Ovary (tissue), 7 donors: ENCODE measurements at regions not wholly inside any gene's neighbourhood (a gene's known extent, or its start where the extent isn't known, plus 50 kb on each side); places are given as distances from the start of the nearest gene placed in this dataset.
"Not testable (repeated sequence)": the region's sequence is repeated elsewhere in the genome, so short reads cannot be mapped to it uniquely, and the experiment has no call there.

Experiments
- DNase-seq, 5 donors: peaks; one replicate each; pipeline ENCODE4 v3.0.0-alpha.2; 2019 to 2020
- H3K27ac ChIP-seq, 2 donors: fragments of 200-600 bp; one replicate each; pipeline versions ENCODE4 v1.5.1 to v1.8.0; 2019 to 2022
- H3K27me3 ChIP-seq: fragments of 200-600 bp; one replicate; pipeline ENCODE4 v1.8.0; 2022
- H3K36me3 ChIP-seq: fragments of 200-600 bp; sonication (generic); one replicate; pipeline ENCODE4 v1.5.1; 2019
- H3K4me1 ChIP-seq: one replicate; pipeline ENCODE4 v1.8.1; 2013; ENCODE audit warnings: mild to moderate bottlenecking, moderate library complexity; ENCODE audit not compliant: insufficient read depth
- H3K4me3 ChIP-seq: fragments of 200-600 bp; sonication (generic); one replicate; pipeline ENCODE4 v1.5.1; 2017
- H3K9me3 ChIP-seq, 2 donors: fragments of 200-600 bp in 1 of 2; sonication (generic) in 1 of 2; one replicate each; pipeline versions ENCODE4 v1.5.1 to v1.8.1; 2013 to 2019; ENCODE audit warnings: mild to moderate bottlenecking in 1 of 2, moderate library complexity in 1 of 2
- EP300 ChIP-seq: sonication (generic); formaldehyde crosslinking; IDR thresholded peaks from one replicate; pipeline ENCODE4 v1.6.1; 2017; ENCODE audit warnings: antibody characterized with exemption
- POLR2A ChIP-seq: fragments of 450-650 bp; IDR thresholded peaks from one replicate; pipeline ENCODE4 v1.6.1; 2017; ENCODE audit warnings: antibody characterized with exemption, mild to moderate bottlenecking, moderate library complexity
- WGBS, 3 donors: extraction: QIAGEN DNeasy Blood & Tissue Kit in 1 of 3; methylation state at CpG; one replicate each; pipeline versions ENCODE4 v1.1.5 to v1.1.7; 2013 to 2017; 5-methylcytosine and 5-hydroxymethylcytosine counted together
- intact Hi-C, 4 donors: fragments of 100-400 bp; cut with DNase I; formaldehyde crosslinking; loops; one replicate each; pipeline versions ENCODE4 v1.11.0 to v1.15.1; 2022 to 2023
- TF ChIP-seq, protein P1 (sequence below), 3 donors: fragments of 450-650 bp in 2 of 3; fragments of 200-600 bp in 1 of 3; IDR thresholded peaks; one replicate each; pipeline versions ENCODE4 v1.5.1 to v1.8.0; 2016 to 2022; ENCODE audit warnings: antibody characterized with exemption in 3 of 3, mild to moderate bottlenecking in 1 of 3
- donor health status: DM: no; HTN: no; CAD: no; lungs with moderate emphysema.
- donor health status: DM: no; HTN: no; CAD: no.
- donor health status: Bipolar disorder and iron deficiency.
- donor health status: DM: no; HTN: no; CAD: no.
- donor health status: DM: yes; HTN: yes; CAD: no.

DNA sequence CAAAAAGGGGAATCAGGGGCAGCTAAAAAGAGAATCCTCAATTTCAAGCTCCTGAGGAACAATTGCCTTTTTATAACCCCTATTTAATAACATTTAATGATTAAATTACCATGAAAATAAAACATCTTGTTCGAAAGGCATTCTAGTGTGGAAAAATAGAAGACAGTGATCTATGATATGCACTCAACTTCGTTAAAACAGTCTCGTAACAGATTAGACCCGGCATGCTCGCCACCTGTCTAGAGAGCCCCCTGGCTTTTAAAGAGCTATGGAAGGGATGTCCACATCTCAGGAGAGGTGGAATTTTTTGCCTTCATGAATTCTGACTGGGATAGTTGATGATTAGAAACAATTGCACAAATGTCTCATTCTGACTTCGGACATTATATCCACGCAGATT, 153.7 kb upstream of the MDFIC2 start:
- Histone ChIP-seq H3K4me3 (no peak overlapping the region), H3K36me3 (no peaks in the 10 kb centered on the region), H3K27me3 (no peaks in the 10 kb centered on the region), H3K9me3 (no peaks in the 10 kb centered on the region), H3K4me1 (no peaks in the 10 kb centered on the region), H3K27ac (no peak overlapping the region)
- TF ChIP-seq EP300 (no peak), POLR2A (no peak)
- TF ChIP-seq, protein P1, sequence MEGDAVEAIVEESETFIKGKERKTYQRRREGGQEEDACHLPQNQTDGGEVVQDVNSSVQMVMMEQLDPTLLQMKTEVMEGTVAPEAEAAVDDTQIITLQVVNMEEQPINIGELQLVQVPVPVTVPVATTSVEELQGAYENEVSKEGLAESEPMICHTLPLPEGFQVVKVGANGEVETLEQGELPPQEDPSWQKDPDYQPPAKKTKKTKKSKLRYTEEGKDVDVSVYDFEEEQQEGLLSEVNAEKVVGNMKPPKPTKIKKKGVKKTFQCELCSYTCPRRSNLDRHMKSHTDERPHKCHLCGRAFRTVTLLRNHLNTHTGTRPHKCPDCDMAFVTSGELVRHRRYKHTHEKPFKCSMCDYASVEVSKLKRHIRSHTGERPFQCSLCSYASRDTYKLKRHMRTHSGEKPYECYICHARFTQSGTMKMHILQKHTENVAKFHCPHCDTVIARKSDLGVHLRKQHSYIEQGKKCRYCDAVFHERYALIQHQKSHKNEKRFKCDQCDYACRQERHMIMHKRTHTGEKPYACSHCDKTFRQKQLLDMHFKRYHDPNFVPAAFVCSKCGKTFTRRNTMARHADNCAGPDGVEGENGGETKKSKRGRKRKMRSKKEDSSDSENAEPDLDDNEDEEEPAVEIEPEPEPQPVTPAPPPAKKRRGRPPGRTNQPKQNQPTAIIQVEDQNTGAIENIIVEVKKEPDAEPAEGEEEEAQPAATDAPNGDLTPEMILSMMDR (IDR thresholded peaks at IDR 0.05) = no peak
- 73 to 82% (median 76%) methylated on average over 7 of the region's 7 CpGs for WGBS, 3 donors
- intact Hi-C loops = no loop called here
- DNase-seq = no peak

DNA sequence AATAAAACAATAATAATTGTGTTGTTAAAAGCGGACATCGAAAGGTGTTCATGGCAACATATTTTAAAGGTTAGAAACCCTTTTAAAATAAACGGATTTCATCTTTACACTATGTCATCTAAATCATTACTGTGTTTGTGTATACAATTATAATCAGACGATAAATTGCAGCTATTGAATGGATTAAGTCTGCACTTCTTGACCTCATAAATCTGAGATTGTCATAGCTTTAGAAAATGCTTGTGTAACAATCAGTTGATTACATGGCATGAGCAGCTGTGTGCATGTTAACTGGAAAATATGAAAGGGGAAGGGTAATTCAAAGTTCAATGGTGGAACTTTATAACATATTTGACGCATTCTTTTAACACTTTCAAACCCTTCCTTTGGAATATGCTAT, 152.4 kb upstream of the MDFIC2 start:
- no peaks in the 10 kb centered on the region for H3K4me1 ChIP-seq
- H3K27ac ChIP-seq = no peak overlapping the region
- no peaks in the 10 kb centered on the region for H3K9me3 ChIP-seq
- no peak for DNase-seq
- H3K27me3 ChIP-seq = no peaks in the 10 kb centered on the region
- TF ChIP-seq, protein P1 (IDR thresholded peaks at IDR 0.05) = no peak
- TF ChIP-seq POLR2A (no peak), EP300 (no peak)
- intact Hi-C loops = no loop called here
- no peaks in the 10 kb centered on the region for H3K36me3 ChIP-seq
- no peak overlapping the region for H3K4me3 ChIP-seq
- 39 to 54% (median 40%) methylated on average over 5 of the region's 5 CpGs for WGBS, 3 donors

DNA sequence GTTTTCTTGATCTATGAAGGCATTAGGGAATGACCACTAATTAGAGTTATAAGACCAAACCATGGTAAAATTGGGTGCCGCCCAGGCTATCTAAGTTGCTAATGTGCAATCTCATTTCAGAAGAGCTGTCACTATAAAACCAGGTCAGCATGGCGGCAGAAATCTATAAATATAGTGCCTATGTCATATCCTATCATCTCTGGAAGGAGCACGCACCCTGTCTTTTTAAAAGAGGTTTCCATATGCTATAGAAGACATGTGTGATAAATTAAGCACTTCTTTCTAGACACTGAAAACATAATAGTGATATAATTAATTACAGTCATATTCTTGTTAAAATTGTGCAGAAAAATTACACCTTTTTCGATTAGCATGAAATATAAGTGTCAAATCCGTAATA, 152.0 kb upstream of the MDFIC2 start:
- Histone ChIP-seq H3K36me3 (no peaks in the 10 kb centered on the region), H3K27ac (no peak overlapping the region), H3K9me3 (no peaks in the 10 kb centered on the region), H3K4me1 (no peaks in the 10 kb centered on the region), H3K27me3 (no peaks in the 10 kb centered on the region), H3K4me3 (no peak overlapping the region)
- intact Hi-C loops = no loop called here
- TF ChIP-seq EP300 (no peak), POLR2A (no peak)
- TF ChIP-seq, protein P1 (IDR thresholded peaks at IDR 0.05) = no peak
- WGBS, 3 donors = 70 to 76% (median 74%) methylated on average over 5 of the region's 5 CpGs
- DNase-seq = no peak

DNA sequence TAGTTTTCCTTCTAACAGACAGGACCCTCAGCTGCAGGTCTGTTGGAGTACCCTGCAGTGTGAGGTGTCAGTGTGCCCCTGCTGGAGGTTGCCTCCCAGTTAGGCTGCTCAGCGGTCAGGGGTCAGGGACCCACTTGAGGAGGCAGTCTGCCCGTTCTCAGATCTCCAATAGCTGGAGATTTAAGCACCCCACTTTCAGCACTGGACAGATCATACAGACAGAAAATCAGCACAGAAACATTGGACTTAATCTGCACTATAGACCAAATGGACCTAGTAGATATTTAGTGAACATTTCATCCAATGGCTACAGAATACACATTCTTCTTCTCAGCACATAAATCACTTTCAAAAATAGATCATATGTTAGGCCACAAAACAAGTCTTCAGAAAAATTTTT, 137.8 kb upstream of the MDFIC2 start:
- H3K4me3 ChIP-seq, intact Hi-C loops, H3K9me3 ChIP-seq, DNase-seq, H3K27me3 ChIP-seq, H3K27ac ChIP-seq, H3K4me1 ChIP-seq, H3K36me3 ChIP-seq: not testable (repeated sequence)
- 57 to 80% (median 62%) methylated on average over 2 of the region's 2 CpGs for WGBS, 3 donors

DNA sequence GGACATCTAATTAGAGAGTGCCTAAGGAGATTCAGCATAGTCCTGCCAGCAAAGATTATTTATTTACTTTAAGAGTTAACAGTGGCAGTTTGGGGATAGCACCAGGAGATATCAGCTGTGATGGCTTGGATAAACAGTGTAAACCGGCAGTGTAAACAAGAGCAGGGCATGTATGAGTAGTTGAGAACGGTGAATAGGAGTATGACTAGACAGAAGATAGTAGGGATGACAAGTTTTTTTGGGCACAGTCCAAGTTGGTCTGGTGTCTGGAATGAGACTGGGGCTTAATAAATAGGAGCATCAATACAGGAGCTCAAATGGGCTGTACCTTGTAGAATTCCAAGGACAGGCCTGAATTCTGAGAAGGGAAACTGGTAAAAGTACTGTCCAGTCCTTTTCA, 123.0 kb upstream of the MDFIC2 start:
- H3K27me3 ChIP-seq, DNase-seq, intact Hi-C loops, H3K27ac ChIP-seq, H3K4me1 ChIP-seq, H3K4me3 ChIP-seq, H3K9me3 ChIP-seq, H3K36me3 ChIP-seq: not testable (repeated sequence)
- 63 to 69% (median 65%) methylated on average over 2 of the region's 2 CpGs for WGBS, 3 donors

DNA sequence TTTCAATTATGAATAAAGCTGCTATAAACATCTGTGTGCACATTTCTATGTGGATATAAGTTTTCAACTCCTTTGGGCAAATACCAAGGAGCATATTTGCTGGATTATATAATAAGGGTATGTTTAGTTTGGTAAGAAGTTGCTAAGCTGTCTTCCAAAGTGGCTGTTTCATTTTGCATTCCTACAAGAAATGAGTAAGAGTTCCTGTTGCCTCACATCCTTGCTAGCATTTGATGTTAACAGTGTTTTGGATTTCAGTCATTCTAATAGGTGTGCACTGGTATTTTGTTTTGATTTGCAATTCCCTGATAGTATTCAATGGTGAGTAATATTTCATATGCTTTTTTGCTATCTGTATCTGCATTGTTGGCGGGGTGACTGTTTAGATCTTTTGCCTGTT, 120.7 kb upstream of the MDFIC2 start:
- DNase-seq = no peak
- Histone ChIP-seq H3K27me3 (no peaks in the 10 kb centered on the region), H3K4me3 (no peak overlapping the region), H3K4me1 (no peaks in the 10 kb centered on the region), H3K36me3 (no peaks in the 10 kb centered on the region), H3K9me3 (no peaks in the 10 kb centered on the region), H3K27ac (no peak overlapping the region)
- TF ChIP-seq POLR2A = no peak
- intact Hi-C loops = no loop called here
- WGBS, 3 donors = 85 to 92% (median 89%) methylated on average over 1 of the region's 1 CpG
